Peyer's patch (tissue), 4 donors: ENCODE measurements at regions not wholly inside any gene's neighbourhood (a gene's known extent, or its start where the extent isn't known, plus 50 kb on each side); places are given as distances from the start of the nearest gene placed in this dataset.

Experiments
- CTCF ChIP-seq, 6 experiments: fragments of 450-650 bp in 4 of 6; fragments of 200-600 bp in 2 of 6; sonication (generic) in 1 of 6; IDR thresholded peaks; one replicate each; pipeline ENCODE4 v1.5.1; 2017 to 2019; ENCODE audit warnings: antibody characterized with exemption in 6 of 6, mild to moderate bottlenecking in 3 of 6, moderate library complexity in 1 of 6
- POLR2A ChIP-seq, 2 donors: fragments of 450-650 bp; IDR thresholded peaks; one replicate each; pipeline ENCODE4 v1.5.1; 2017; ENCODE audit warnings: antibody characterized with exemption in 2 of 2, mild to moderate bottlenecking in 2 of 2, moderate library complexity in 2 of 2

DNA sequence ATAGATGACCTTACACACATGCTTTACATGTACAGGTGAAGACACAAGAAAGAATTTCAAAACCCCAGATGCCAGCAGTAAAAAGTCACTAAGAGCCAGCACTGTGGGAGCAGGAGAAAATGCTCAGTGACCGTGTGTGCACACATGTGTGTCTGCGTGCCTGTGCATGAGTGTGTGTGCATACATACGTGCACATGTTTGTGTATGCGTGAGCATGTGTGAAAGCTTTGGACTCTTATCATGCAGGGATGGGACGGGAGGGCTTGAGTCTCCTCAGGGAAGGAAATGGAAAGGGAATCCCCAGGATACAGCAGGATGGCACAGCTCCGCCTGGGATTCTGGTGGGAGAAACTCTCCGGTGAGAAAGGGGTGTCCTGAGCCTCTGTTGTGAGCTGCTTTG lies 121.5 kb upstream of the B3GAT1 start:
- TF ChIP-seq POLR2A (IDR thresholded peaks at IDR 0.05) (no peak), CTCF (IDR thresholded peaks at IDR 0.05) (no peak)
